ENCODE measurements at regions not wholly inside any gene's neighbourhood (a gene's known extent, or its start where the extent isn't known, plus 50 kb on each side); places are given as distances from the start of the nearest gene placed in this dataset.

DNA sequence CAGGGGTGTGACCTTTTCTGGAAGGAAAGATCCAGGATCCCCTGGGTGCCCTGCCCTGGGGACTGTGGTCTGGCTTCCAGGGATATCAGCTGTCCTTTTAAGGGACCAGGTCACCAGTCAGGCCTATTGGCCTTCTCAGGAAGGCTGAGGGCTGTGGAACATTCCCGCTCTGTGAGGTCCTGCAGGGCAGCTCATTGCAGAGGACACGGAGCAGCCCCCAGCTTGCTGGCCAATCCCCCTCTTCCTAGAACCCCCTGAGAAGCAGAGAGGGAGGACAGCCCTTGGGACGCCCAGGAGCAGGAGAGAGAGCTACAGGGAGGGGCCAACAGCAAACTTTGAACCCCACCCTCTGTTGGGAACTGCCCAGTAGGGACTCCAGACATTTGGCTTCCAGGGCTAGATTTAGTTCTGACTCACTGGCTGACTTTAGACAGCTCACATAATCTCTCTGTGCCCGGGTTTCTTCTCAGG lies 67.9 kb upstream of the COL13A1 start:
- no peaks in the 10 kb centered on the region for H3K36me3 ChIP-seq (ENCODE audit: control insufficient read depth in 1 of 2, insufficient read depth in 2 of 2, low read length in 2 of 2)
- no peaks in the 10 kb centered on the region for H3K27me3 ChIP-seq (ENCODE audit: low read depth, low read length)
- no peak overlapping the region for H3K27ac ChIP-seq (ENCODE audit: low read length)
- no peaks in the 10 kb centered on the region for H3K9me3 ChIP-seq (ENCODE audit: control insufficient read depth in 1 of 2, low read length in 2 of 2)
- peaks cover 4 to 9% of the 10 kb centered on the region in 2 donors for H3K4me1 ChIP-seq (ENCODE audit: control insufficient read depth in 1 of 2, insufficient read depth in 2 of 2, low read length in 2 of 2)
- H3K4me3 ChIP-seq (ENCODE audit: low read depth in 1 of 2, low read length in 2 of 2), result no peak overlapping the region

DNA sequence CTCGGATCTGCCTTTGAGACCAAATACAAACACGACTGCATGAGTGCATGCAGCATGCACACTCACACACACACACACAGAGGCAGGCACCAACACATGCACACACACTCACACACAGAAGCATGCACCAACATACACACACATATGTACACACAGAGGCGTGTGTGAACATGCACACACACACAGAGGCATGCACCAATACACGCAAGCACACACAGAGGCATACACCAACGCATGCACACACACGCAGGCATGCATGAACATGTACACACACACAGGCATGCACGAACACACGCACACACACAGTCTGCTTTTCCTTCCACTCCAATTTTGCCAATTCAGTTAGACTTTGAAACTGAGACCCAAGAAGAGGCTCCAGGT lies 67.3 kb upstream of the COL13A1 start:
- H3K4me1 ChIP-seq (ENCODE audit: control insufficient read depth in 1 of 2, insufficient read depth in 2 of 2, low read length in 2 of 2), result peaks cover 4 to 9% of the 10 kb centered on the region in 2 donors
- no peaks in the 10 kb centered on the region for H3K36me3 ChIP-seq (ENCODE audit: control insufficient read depth in 1 of 2, insufficient read depth in 2 of 2, low read length in 2 of 2)
- H3K4me3 ChIP-seq (ENCODE audit: low read depth in 1 of 2, low read length in 2 of 2), result no peak overlapping the region
- H3K27ac ChIP-seq (ENCODE audit: low read length), result no peak overlapping the region
- H3K27me3 ChIP-seq (ENCODE audit: low read depth, low read length), result no peaks in the 10 kb centered on the region
- no peaks in the 10 kb centered on the region for H3K9me3 ChIP-seq (ENCODE audit: control insufficient read depth in 1 of 2, low read length in 2 of 2)

GRCh38 chr10:69734797-69735468 lies 66.8 kb upstream of the COL13A1 start:
- Histone ChIP-seq H3K4me3 (ENCODE audit: low read depth in 1 of 2, low read length in 2 of 2) (no peak overlapping the region), H3K4me1 (ENCODE audit: control insufficient read depth in 1 of 2, insufficient read depth in 2 of 2, low read length in 2 of 2) (peaks cover 4 to 9% of the 10 kb centered on the region in 2 donors), H3K36me3 (ENCODE audit: control insufficient read depth in 1 of 2, insufficient read depth in 2 of 2, low read length in 2 of 2) (no peaks in the 10 kb centered on the region), H3K27ac (ENCODE audit: low read length) (no peak overlapping the region), H3K9me3 (ENCODE audit: control insufficient read depth in 1 of 2, low read length in 2 of 2) (no peaks in the 10 kb centered on the region), H3K27me3 (ENCODE audit: low read depth, low read length) (no peaks in the 10 kb centered on the region)

DNA sequence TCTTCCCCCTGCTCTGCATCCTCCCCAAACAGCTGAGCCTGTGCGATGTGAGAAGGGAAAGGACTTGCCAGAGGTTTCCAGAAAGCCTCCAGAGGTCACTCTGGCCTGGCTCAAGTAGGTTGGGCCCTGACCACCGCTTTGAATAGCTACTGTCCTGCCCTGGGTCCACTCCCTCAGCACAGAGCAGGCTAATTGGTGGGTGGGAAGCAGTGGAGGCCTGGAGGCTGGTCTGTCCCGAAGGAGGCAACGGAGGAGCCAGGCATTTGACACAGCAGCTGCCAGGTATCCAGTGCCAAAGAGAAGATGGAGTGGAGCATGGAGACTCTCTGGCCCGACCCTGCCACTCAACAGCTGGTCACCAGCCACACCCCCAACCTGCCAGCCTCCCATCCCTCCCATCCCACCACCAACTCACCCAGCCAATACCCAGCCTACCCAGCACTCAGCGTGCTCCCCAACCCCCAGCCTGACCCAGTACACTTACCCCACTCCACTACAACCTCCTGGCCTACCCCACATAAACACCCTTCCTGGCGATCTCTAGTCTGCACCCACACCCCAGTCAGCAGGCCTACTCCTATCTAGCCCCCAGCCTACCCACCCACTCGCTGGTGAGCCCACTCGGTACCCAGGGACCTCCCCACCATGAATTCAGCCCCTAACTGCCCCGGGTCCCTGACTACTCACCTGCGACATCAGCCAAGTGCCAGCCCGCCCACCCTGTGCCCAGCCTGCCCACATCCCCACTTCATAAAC lies 64.6 kb upstream of the COL13A1 start:
- Histone ChIP-seq H3K36me3 (ENCODE audit: control insufficient read depth in 1 of 2, insufficient read depth in 2 of 2, low read length in 2 of 2) (no peaks in the 10 kb centered on the region), H3K27ac (ENCODE audit: low read length) (no peak overlapping the region), H3K9me3 (ENCODE audit: control insufficient read depth in 1 of 2, low read length in 2 of 2) (no peaks in the 10 kb centered on the region), H3K4me1 (ENCODE audit: control insufficient read depth in 1 of 2, insufficient read depth in 2 of 2, low read length in 2 of 2) (no peaks in the 10 kb centered on the region), H3K4me3 (ENCODE audit: low read depth in 1 of 2, low read length in 2 of 2) (no peak overlapping the region), H3K27me3 (ENCODE audit: low read depth, low read length) (no peaks in the 10 kb centered on the region)

DNA sequence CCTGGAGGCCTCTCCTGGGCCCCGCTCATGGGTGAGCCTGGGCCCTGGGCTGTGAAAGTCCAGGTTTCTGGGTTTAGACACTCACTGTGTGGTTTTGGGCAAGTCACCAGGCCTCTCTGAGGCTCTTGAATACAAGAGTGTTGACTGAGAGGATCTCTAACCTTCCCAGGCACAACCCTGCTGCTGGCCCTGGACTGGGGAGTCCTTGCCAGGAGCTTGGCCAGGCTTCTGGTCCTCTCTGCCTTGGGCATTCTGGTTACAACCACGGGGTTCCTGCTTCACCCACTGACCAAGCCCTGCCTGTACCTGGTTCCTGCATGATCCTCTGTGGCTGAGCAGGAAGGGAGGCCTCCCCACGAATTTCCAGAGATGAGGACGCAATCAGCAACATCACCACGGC lies 63.6 kb upstream of the COL13A1 start:
- no peaks in the 10 kb centered on the region for H3K4me1 ChIP-seq (ENCODE audit: control insufficient read depth in 1 of 2, insufficient read depth in 2 of 2, low read length in 2 of 2)
- H3K4me3 ChIP-seq (ENCODE audit: low read depth in 1 of 2, low read length in 2 of 2), result no peak overlapping the region
- no peaks in the 10 kb centered on the region for H3K9me3 ChIP-seq (ENCODE audit: control insufficient read depth in 1 of 2, low read length in 2 of 2)
- H3K36me3 ChIP-seq (ENCODE audit: control insufficient read depth in 1 of 2, insufficient read depth in 2 of 2, low read length in 2 of 2), result no peaks in the 10 kb centered on the region
- H3K27ac ChIP-seq (ENCODE audit: low read length), result no peak overlapping the region
- no peaks in the 10 kb centered on the region for H3K27me3 ChIP-seq (ENCODE audit: low read depth, low read length)

GRCh38 chr10:69738858-69739435 lies 62.8 kb upstream of the COL13A1 start:
- no peaks in the 10 kb centered on the region for H3K4me1 ChIP-seq (ENCODE audit: control insufficient read depth in 1 of 2, insufficient read depth in 2 of 2, low read length in 2 of 2)
- no peak overlapping the region for H3K4me3 ChIP-seq (ENCODE audit: low read depth in 1 of 2, low read length in 2 of 2)
- H3K27ac ChIP-seq (ENCODE audit: low read length), result no peak overlapping the region
- no peaks in the 10 kb centered on the region for H3K27me3 ChIP-seq (ENCODE audit: low read depth, low read length)
- H3K36me3 ChIP-seq (ENCODE audit: control insufficient read depth in 1 of 2, insufficient read depth in 2 of 2, low read length in 2 of 2), result no peaks in the 10 kb centered on the region
- H3K9me3 ChIP-seq (ENCODE audit: control insufficient read depth in 1 of 2, low read length in 2 of 2), result no peaks in the 10 kb centered on the region

DNA sequence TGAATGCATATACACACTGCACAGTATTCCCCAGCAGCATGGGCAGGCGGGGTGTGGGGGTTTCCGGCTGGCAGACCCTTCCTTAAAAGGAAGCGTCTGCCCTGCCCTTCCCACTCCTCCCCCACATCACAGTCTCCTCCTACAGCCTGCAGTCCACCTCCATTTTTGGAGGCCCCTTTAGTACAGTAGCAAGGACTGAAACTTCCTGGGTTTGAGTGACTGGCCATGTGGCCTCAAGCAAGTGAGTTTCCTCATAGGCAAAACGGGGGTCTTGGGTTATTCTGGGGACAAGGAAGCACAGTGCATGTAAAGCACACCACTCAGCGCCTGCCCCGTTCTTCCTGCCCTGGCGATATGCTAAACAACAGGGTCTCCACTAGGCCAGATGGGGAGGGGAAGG lies 62.1 kb upstream of the COL13A1 start:
- Histone ChIP-seq H3K4me1 (ENCODE audit: control insufficient read depth in 1 of 2, insufficient read depth in 2 of 2, low read length in 2 of 2) (no peaks in the 10 kb centered on the region), H3K4me3 (ENCODE audit: low read depth in 1 of 2, low read length in 2 of 2) (no peak overlapping the region), H3K36me3 (ENCODE audit: control insufficient read depth in 1 of 2, insufficient read depth in 2 of 2, low read length in 2 of 2) (no peaks in the 10 kb centered on the region), H3K9me3 (ENCODE audit: control insufficient read depth in 1 of 2, low read length in 2 of 2) (no peaks in the 10 kb centered on the region), H3K27me3 (ENCODE audit: low read depth, low read length) (no peaks in the 10 kb centered on the region), H3K27ac (ENCODE audit: low read length) (no peak overlapping the region)

DNA sequence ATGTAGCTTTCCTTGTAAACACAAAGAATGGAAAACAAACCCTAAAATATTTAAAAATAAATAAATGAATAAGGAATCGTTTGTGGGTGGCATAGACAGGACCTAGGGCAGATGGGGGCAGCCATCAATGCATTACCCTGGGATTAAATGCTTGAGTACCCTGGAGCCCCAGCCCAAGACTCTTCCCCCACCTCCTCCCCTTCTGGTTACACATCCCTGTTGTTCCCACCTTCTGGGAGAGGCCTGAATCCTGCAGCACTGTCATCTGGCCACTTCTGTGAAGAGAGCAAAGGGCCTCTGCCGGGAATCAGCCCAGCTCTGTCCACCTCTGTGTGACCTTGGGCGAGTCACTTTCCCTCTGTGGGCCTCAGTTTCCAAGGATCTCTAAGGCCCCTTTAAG lies 61.6 kb upstream of the COL13A1 start:
- no peaks in the 10 kb centered on the region for H3K4me1 ChIP-seq (ENCODE audit: control insufficient read depth in 1 of 2, insufficient read depth in 2 of 2, low read length in 2 of 2)
- no peaks in the 10 kb centered on the region for H3K9me3 ChIP-seq (ENCODE audit: control insufficient read depth in 1 of 2, low read length in 2 of 2)
- H3K27ac ChIP-seq (ENCODE audit: low read length), result no peak overlapping the region
- no peaks in the 10 kb centered on the region for H3K36me3 ChIP-seq (ENCODE audit: control insufficient read depth in 1 of 2, insufficient read depth in 2 of 2, low read length in 2 of 2)
- no peak overlapping the region for H3K4me3 ChIP-seq (ENCODE audit: low read depth in 1 of 2, low read length in 2 of 2)
- H3K27me3 ChIP-seq (ENCODE audit: low read depth, low read length), result no peaks in the 10 kb centered on the region

DNA sequence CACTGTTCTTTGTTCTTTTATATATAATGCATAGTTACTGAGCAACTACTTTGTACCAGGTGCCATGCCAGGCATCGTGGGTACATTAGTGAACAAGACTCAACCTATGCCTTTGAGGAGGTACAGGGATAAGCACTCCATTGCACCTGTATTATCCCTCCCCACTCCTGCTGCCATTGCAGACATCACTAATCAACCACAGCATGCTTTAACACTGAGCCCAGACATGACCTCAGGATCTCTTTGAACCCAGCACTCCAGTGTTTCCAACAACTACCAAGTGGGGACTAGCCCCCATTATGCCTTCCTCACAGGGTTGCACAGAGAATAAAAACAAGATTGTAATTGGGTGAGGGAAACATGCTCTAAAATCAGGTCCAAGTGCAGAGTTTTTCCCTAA lies 60.5 kb upstream of the COL13A1 start:
- Histone ChIP-seq H3K9me3 (ENCODE audit: control insufficient read depth in 1 of 2, low read length in 2 of 2) (no peaks in the 10 kb centered on the region), H3K27me3 (ENCODE audit: low read depth, low read length) (no peaks in the 10 kb centered on the region), H3K36me3 (ENCODE audit: control insufficient read depth in 1 of 2, insufficient read depth in 2 of 2, low read length in 2 of 2) (no peaks in the 10 kb centered on the region), H3K27ac (ENCODE audit: low read length) (no peak overlapping the region), H3K4me1 (ENCODE audit: control insufficient read depth in 1 of 2, insufficient read depth in 2 of 2, low read length in 2 of 2) (no peaks in the 10 kb centered on the region), H3K4me3 (ENCODE audit: low read depth in 1 of 2, low read length in 2 of 2) (no peak overlapping the region)

- Histone ChIP-seq H3K4me3 (ENCODE audit: low read depth in 1 of 2, low read length in 2 of 2) (no peak overlapping the region), H3K27ac (ENCODE audit: low read length) (no peak overlapping the region), H3K4me1 (ENCODE audit: control insufficient read depth in 1 of 2, insufficient read depth in 2 of 2, low read length in 2 of 2) (no peaks in the 10 kb centered on the region), H3K36me3 (ENCODE audit: control insufficient read depth in 1 of 2, insufficient read depth in 2 of 2, low read length in 2 of 2) (no peaks in the 10 kb centered on the region), H3K9me3 (ENCODE audit: control insufficient read depth in 1 of 2, low read length in 2 of 2) (no peaks in the 10 kb centered on the region), H3K27me3 (ENCODE audit: low read depth, low read length) (no peaks in the 10 kb centered on the region)
Observed at GRCh38 chr10:69741671-69742355, 59.9 kb upstream of the COL13A1 start.

GRCh38 chr10:69742356-69742695 lies 59.4 kb upstream of the COL13A1 start:
- Histone ChIP-seq H3K9me3 (ENCODE audit: control insufficient read depth in 1 of 2, low read length in 2 of 2) (no peaks in the 10 kb centered on the region), H3K27me3 (ENCODE audit: low read depth, low read length) (no peaks in the 10 kb centered on the region), H3K27ac (ENCODE audit: low read length) (no peak overlapping the region), H3K36me3 (ENCODE audit: control insufficient read depth in 1 of 2, insufficient read depth in 2 of 2, low read length in 2 of 2) (no peaks in the 10 kb centered on the region), H3K4me3 (ENCODE audit: low read depth in 1 of 2, low read length in 2 of 2) (no peak overlapping the region), H3K4me1 (ENCODE audit: control insufficient read depth in 1 of 2, insufficient read depth in 2 of 2, low read length in 2 of 2) (no peaks in the 10 kb centered on the region)

All from muscle layer of duodenum (tissue), 2 donors.